H9 (cell line): ENCODE measurements at regions not wholly inside any gene's neighbourhood (a gene's known extent, or its start where the extent isn't known, plus 50 kb on each side); places are given as distances from the start of the nearest gene placed in this dataset.

Source experiments
- DNase-seq: peaks from one replicate; pipeline ENCODE4 v3.0.0-alpha.2; 2017
- H2AFZ ChIP-seq: one replicate; pipeline ENCODE4 v1.6.1; 2013; ENCODE audit warnings: mild to moderate bottlenecking, low read length, control low read depth, moderate library complexity
- H2AK5ac ChIP-seq: 2 replicates; pipeline ENCODE4 v1.6.1; 2013; ENCODE audit warnings: low read length, control low read depth, mixed read lengths; ENCODE audit not compliant: insufficient read length
- H2BK120ac ChIP-seq: one replicate; pipeline ENCODE4 v1.6.1; 2013; ENCODE audit warnings: low read depth, mild to moderate bottlenecking, low read length, control low read depth, inconsistent platforms; ENCODE audit not compliant: poor library complexity, severe bottlenecking
- H2BK12ac ChIP-seq: 2 replicates; pipeline ENCODE4 v1.6.1; 2013; ENCODE audit warnings: low read length, control low read depth, mixed read lengths, low read depth; ENCODE audit not compliant: insufficient read length
- H2BK15ac ChIP-seq: 2 replicates; pipeline ENCODE4 v1.6.1; 2013; ENCODE audit warnings: low read depth, low read length, control low read depth
- H2BK20ac ChIP-seq: one replicate; pipeline ENCODE4 v1.6.1; 2013; ENCODE audit warnings: low read depth, mild to moderate bottlenecking, low read length, control low read depth, inconsistent platforms; ENCODE audit not compliant: poor library complexity, severe bottlenecking
- H2BK5ac ChIP-seq: 2 replicates; pipeline ENCODE4 v1.6.1; 2013; ENCODE audit warnings: low read length, control low read depth, mixed read lengths; ENCODE audit not compliant: insufficient read length
- H3K14ac ChIP-seq: 2 replicates; pipeline ENCODE4 v1.6.1; 2013; ENCODE audit warnings: low read length, control low read depth; ENCODE audit not compliant: insufficient read depth
- H3K18ac ChIP-seq: 2 replicates; pipeline ENCODE4 v1.6.1; 2013; ENCODE audit warnings: low read depth, mild to moderate bottlenecking, mixed read lengths, low read length, control low read depth; ENCODE audit not compliant: insufficient read length
- H3K23ac ChIP-seq: 2 replicates; pipeline ENCODE4 v1.6.1; 2013; ENCODE audit warnings: low read length, control low read depth, mixed read lengths, low read depth; ENCODE audit not compliant: insufficient read length
- H3K23me2 ChIP-seq: 2 replicates; pipeline ENCODE4 v1.6.1; 2013; ENCODE audit warnings: low read depth, mild to moderate bottlenecking, mixed read lengths, low read length, control low read depth; ENCODE audit not compliant: insufficient read length, poor library complexity, severe bottlenecking
- H3K27ac ChIP-seq: 2 replicates; pipeline ENCODE4 v1.5.1; 2013; ENCODE audit warnings: low read length, control low read depth, mixed read lengths, low read depth; ENCODE audit not compliant: insufficient read length
- H3K27me3 ChIP-seq: 2 replicates; pipeline ENCODE4 v1.6.1; 2013; ENCODE audit warnings: low read length, control low read depth, inconsistent platforms; ENCODE audit not compliant: insufficient read depth
- H3K4ac ChIP-seq: 2 replicates; pipeline ENCODE4 v1.6.1; 2013; ENCODE audit warnings: low read depth, mild to moderate bottlenecking, control low read depth, inconsistent platforms, low read length, moderate library complexity
- H3K4me1 ChIP-seq: 2 replicates; pipeline ENCODE4 v1.6.1; 2013; ENCODE audit warnings: low read length, control low read depth, inconsistent platforms; ENCODE audit not compliant: insufficient read depth
- H3K4me2 ChIP-seq: 2 replicates; pipeline ENCODE4 v1.6.1; 2013; ENCODE audit warnings: low read length, control low read depth, mixed read lengths; ENCODE audit not compliant: insufficient read length, insufficient read depth
- H3K56ac ChIP-seq: 2 replicates; pipeline ENCODE4 v1.6.1; 2013; ENCODE audit warnings: low read depth, mild to moderate bottlenecking, mixed read lengths, low read length, control low read depth; ENCODE audit not compliant: insufficient read length
- H3K79me1 ChIP-seq: 2 replicates; pipeline ENCODE4 v1.6.1; 2013; ENCODE audit warnings: low read depth, mild to moderate bottlenecking, moderate library complexity, low read length, control low read depth, inconsistent platforms; ENCODE audit not compliant: insufficient read depth, poor library complexity, severe bottlenecking
- H3K79me2 ChIP-seq: 2 replicates; pipeline ENCODE4 v1.6.1; 2013; ENCODE audit warnings: low read length, control low read depth, inconsistent platforms; ENCODE audit not compliant: insufficient read depth
- H3K9ac ChIP-seq: 2 replicates; pipeline ENCODE4 v1.6.1; 2013; ENCODE audit warnings: low read length, control low read depth, mixed read lengths; ENCODE audit not compliant: insufficient read length; ENCODE audit errors: extremely low read depth
- H3K9me3 ChIP-seq: one replicate; pipeline ENCODE4 v1.6.1; 2013; ENCODE audit warnings: low read depth, low read length, inconsistent platforms; ENCODE audit not compliant: control insufficient read depth
- H3T11ph ChIP-seq: one replicate; pipeline ENCODE4 v1.6.1; 2013; ENCODE audit warnings: mild to moderate bottlenecking, low read length, control low read depth, inconsistent platforms
- H4K20me1 ChIP-seq: one replicate; pipeline ENCODE4 v1.6.1; 2013; ENCODE audit not compliant: control insufficient read depth, insufficient read length, insufficient read depth
- H4K5ac ChIP-seq: 2 replicates; pipeline ENCODE4 v1.6.1; 2013; ENCODE audit warnings: low read depth, mild to moderate bottlenecking, mixed read lengths, low read length, control low read depth; ENCODE audit not compliant: insufficient read length
- H4K8ac ChIP-seq: replicated peaks from 2 replicates; pipeline ENCODE4 v1.6.1; 2013; ENCODE audit warnings: low read length, control low read depth, mixed read lengths, low read depth; ENCODE audit not compliant: insufficient read length
- H4K91ac ChIP-seq: 2 replicates; pipeline ENCODE4 v1.6.1; 2013; ENCODE audit warnings: low read depth, mild to moderate bottlenecking, moderate library complexity, mixed read lengths, low read length, control low read depth; ENCODE audit not compliant: insufficient read length
- H3K27ac Mint-ChIP-seq, 3 experiments: 2 replicates in 2 of 3; 3 replicates in 1 of 3; pipeline ENCODE4 v1.8.0; 2020 to 2021; ENCODE audit warnings: mixed read lengths in 3 of 3, mild to moderate bottlenecking in 1 of 3, moderate library complexity in 1 of 3
- H3K27me3 Mint-ChIP-seq: 2 replicates; pipeline ENCODE4 v1.8.0; 2021; ENCODE audit warnings: low read depth, mild to moderate bottlenecking, moderate library complexity, mixed read lengths
- H3K36me3 Mint-ChIP-seq, 3 experiments: 2 replicates in 2 of 3; 3 replicates in 1 of 3; pipeline ENCODE4 v1.8.0; 2020 to 2021; ENCODE audit warnings: low read depth in 3 of 3, mixed read lengths in 3 of 3; ENCODE audit not compliant: insufficient read depth in 1 of 3
- H3K4me1 Mint-ChIP-seq, 2 experiments: 2 replicates each; pipeline ENCODE4 v1.8.0; 2020; ENCODE audit warnings: mixed read lengths in 2 of 2
- H3K4me3 Mint-ChIP-seq, 2 experiments: 2 replicates in 1 of 2; 3 replicates in 1 of 2; pipeline ENCODE4 v1.8.0; 2020 to 2021; ENCODE audit warnings: mild to moderate bottlenecking in 2 of 2, mixed read lengths in 2 of 2, moderate library complexity in 1 of 2
- H3K9me3 Mint-ChIP-seq, 2 experiments: 2 replicates in 1 of 2; 3 replicates in 1 of 2; pipeline ENCODE4 v1.8.0; 2020; ENCODE audit warnings: mild to moderate bottlenecking in 2 of 2, mixed read lengths in 2 of 2, moderate library complexity in 1 of 2
- CTCF ChIP-seq: fragments of 200-600 bp; sonication (generic); conservative IDR thresholded peaks from 3 replicates; pipeline ENCODE4 v1.8.0; 2021; ENCODE audit warnings: antibody characterized with exemption, mild to moderate bottlenecking
- WGBS: extraction: QIAGEN DNeasy Blood & Tissue Kit; methylation state at CpG from one replicate; pipeline ENCODE4 v1.1.7; 2013; ENCODE audit warnings: missing lambda C conversion rate, low lambda C conversion rate, mixed read lengths; ENCODE audit not compliant: insufficient read length; ENCODE audit errors: extremely low coverage; 5-methylcytosine and 5-hydroxymethylcytosine counted together

- no peak overlapping the region for H2BK120ac ChIP-seq
- peaks cover 1% of the 10 kb centered on the region for H3K27me3 Mint-ChIP-seq
- H4K5ac ChIP-seq: no peak overlapping the region
- H3K27me3 ChIP-seq: no peaks in the 10 kb centered on the region
- no peak overlapping the region for H2BK20ac ChIP-seq
- WGBS: no CpG with 5 or more reads among the region's 4 CpGs
- no peak overlapping the region for H4K8ac ChIP-seq
- H3K56ac ChIP-seq: no peak overlapping the region
- no peak overlapping the region for H3K9ac ChIP-seq
- H3T11ph ChIP-seq: no peak overlapping the region
- TF ChIP-seq CTCF: no peak
- no peak overlapping the region for H4K91ac ChIP-seq
- H3K79me1 ChIP-seq: no peaks in the 10 kb centered on the region
- H2BK5ac ChIP-seq: no peak overlapping the region
- no peaks in the 10 kb centered on the region for H4K20me1 ChIP-seq
- H2AK5ac ChIP-seq: no peak overlapping the region
- H3K36me3 Mint-ChIP-seq: peaks cover 0 to 4% (median 2%) of the 10 kb centered on the region in 3 experiments; a peak in 4 of 7 replicates
- no peak overlapping the region for H3K4me3 Mint-ChIP-seq
- no peak overlapping the region for H3K14ac ChIP-seq
- H3K4me2 ChIP-seq: no peak overlapping the region
- no peak overlapping the region for H3K27ac Mint-ChIP-seq
- no peaks in the 10 kb centered on the region for H3K4me1 ChIP-seq
- H3K18ac ChIP-seq: no peak overlapping the region
- no peak for DNase-seq
- H3K9me3 Mint-ChIP-seq: peaks cover 0 to 2% of the 10 kb centered on the region in 2 experiments; a peak in 2 of 5 replicates
- no peak overlapping the region for H2AFZ ChIP-seq
- no peak overlapping the region for H3K27ac ChIP-seq
- H3K4ac ChIP-seq: no peak overlapping the region
- H3K4me1 Mint-ChIP-seq: peaks cover 16 to 17% of the 10 kb centered on the region in 2 experiments
- H3K9me3 ChIP-seq: no peaks in the 10 kb centered on the region
- no peak overlapping the region for H3K23ac ChIP-seq
- H3K79me2 ChIP-seq: no peaks in the 10 kb centered on the region
- H3K23me2 ChIP-seq: no peaks in the 10 kb centered on the region
- no peak overlapping the region for H2BK12ac ChIP-seq
- no peak overlapping the region for H2BK15ac ChIP-seq
These were observed 52.5 kb upstream of the RXFP2 start for GRCh38 chr13:31686670-31687425.
